MCF 10A (cell line): ENCODE measurements at regions not wholly inside any gene's neighbourhood (a gene's known extent, or its start where the extent isn't known, plus 50 kb on each side); places are given as distances from the start of the nearest gene placed in this dataset.

Experiments
- BruUV-seq: library from RNA; stranded (reverse); fragments of 400-500 nt; replicated peaks from 2 replicates; lab custom pipeline; 2021; lab: Mats Ljungman, UMichigan
- CTCF ChIA-PET: fragments of 300-600 bp; sonication (Branson Sonifier 250); formaldehyde crosslinking; extraction: SDS; loops from one replicate; lab custom pipeline; 2021; ENCODE audit warnings: antibody characterized with exemption, inconsistent platforms; lab: Yijun Ruan, JAX
- POLR2A ChIA-PET: fragments of 300-600, 350-650 bp; sonication (Branson Sonifier 250); formaldehyde crosslinking; extraction: SDS; loops from one replicate; lab custom pipeline; 2020; ENCODE audit warnings: antibody characterized with exemption, inconsistent platforms; lab: Yijun Ruan, JAX
- DNase-seq: peaks from one replicate; pipeline ENCODE4 v3.0.0-alpha.2; 2018; ENCODE audit not compliant: unreplicated experiment
- H3K27ac Mint-ChIP-seq: one replicate; pipeline ENCODE4 v1.8.0; 2022; ENCODE audit warnings: mild to moderate bottlenecking, low read depth, mixed read lengths; ENCODE audit not compliant: unreplicated experiment
- H3K27me3 Mint-ChIP-seq: one replicate; pipeline ENCODE4 v1.8.0; 2022; ENCODE audit warnings: mixed read lengths; ENCODE audit not compliant: insufficient read depth, unreplicated experiment
- H3K36me3 Mint-ChIP-seq: one replicate; pipeline ENCODE4 v1.8.0; 2022; ENCODE audit warnings: mild to moderate bottlenecking, moderate library complexity, mixed read lengths; ENCODE audit not compliant: insufficient read depth, unreplicated experiment
- H3K4me1 Mint-ChIP-seq: one replicate; pipeline ENCODE4 v1.8.0; 2022; ENCODE audit warnings: mixed read lengths; ENCODE audit not compliant: insufficient read depth, unreplicated experiment
- H3K4me3 Mint-ChIP-seq: one replicate; pipeline ENCODE4 v1.8.0; 2022; ENCODE audit warnings: mild to moderate bottlenecking, moderate library complexity, mixed read lengths; ENCODE audit not compliant: unreplicated experiment
- H3K9me3 Mint-ChIP-seq: one replicate; pipeline ENCODE4 v1.8.0; 2022; ENCODE audit warnings: mixed read lengths; ENCODE audit not compliant: unreplicated experiment
- CTCF ChIP-seq: fragments of 200-600 bp; IDR thresholded peaks from one replicate; pipeline ENCODE4 v1.8.0; 2022; ENCODE audit warnings: antibody characterized with exemption, mild to moderate bottlenecking; ENCODE audit not compliant: unreplicated experiment
- intact Hi-C: fragments of 100-400 bp; cut with micrococcal nuclease; formaldehyde crosslinking; loops from 2 replicates; pipeline ENCODE4 v1.14.1; 2022

GRCh38 chr9:74403581-74403980, 93.6 kb upstream of the RORB start:
- CTCF ChIA-PET, result interaction anchor here (0.6 kb wide), 1 partner anchor 596 kb away, joined by 3 read pairs; no protein-coding TSS in a partner anchor
- no peak overlapping the region for H3K27ac Mint-ChIP-seq
- peak; percentile 4 for DNase-seq
- no peaks in the 10 kb centered on the region for H3K4me1 Mint-ChIP-seq
- intact Hi-C loops, result no loop called here
- POLR2A ChIA-PET, result no interaction called here
- no peaks in the 10 kb centered on the region for H3K27me3 Mint-ChIP-seq
- BruUV-seq, result no TSS peak
- no peak overlapping the region for H3K4me3 Mint-ChIP-seq
- H3K36me3 Mint-ChIP-seq, result no peaks in the 10 kb centered on the region
- H3K9me3 Mint-ChIP-seq, result peaks cover 13% of the 10 kb centered on the region
- TF ChIP-seq CTCF, result no peak

GRCh38 chr9:74404620-74405019, 92.5 kb upstream of the RORB start:
- POLR2A ChIA-PET, result no interaction called here
- no peak for TF ChIP-seq CTCF
- intact Hi-C loops, result no loop called here
- H3K9me3 Mint-ChIP-seq, result peaks cover 12% of the 10 kb centered on the region
- H3K27ac Mint-ChIP-seq, result no peak overlapping the region
- H3K4me1 Mint-ChIP-seq, result no peaks in the 10 kb centered on the region
- no peaks in the 10 kb centered on the region for H3K36me3 Mint-ChIP-seq
- no peak for DNase-seq
- CTCF ChIA-PET, result no interaction called here
- H3K27me3 Mint-ChIP-seq, result no peaks in the 10 kb centered on the region
- no peak overlapping the region for H3K4me3 Mint-ChIP-seq
- no TSS peak for BruUV-seq

- Mint-ChIP-seq H3K36me3 (no peaks in the 10 kb centered on the region), H3K27ac (no peak overlapping the region), H3K4me1 (no peaks in the 10 kb centered on the region), H3K4me3 (no peak overlapping the region), H3K9me3 (peaks cover 12% of the 10 kb centered on the region), H3K27me3 (no peaks in the 10 kb centered on the region)
- CTCF ChIA-PET, result no interaction called here
- no peak for DNase-seq
- no peak for TF ChIP-seq CTCF
- POLR2A ChIA-PET, result no interaction called here
- intact Hi-C loops, result no loop called here
- no TSS peak for BruUV-seq
These were observed 90.0 kb upstream of the RORB start for GRCh38 chr9:74407166-74407565.

GRCh38 chr9:74412236-74412979, 84.7 kb upstream of the RORB start:
- CTCF ChIA-PET, result interaction anchor here (0.6 kb wide), 1 partner anchor 1318 kb away, joined by 3 read pairs; no protein-coding TSS in a partner anchor
- TF ChIP-seq CTCF, result no peak
- no peak for DNase-seq
- no peak overlapping the region for H3K4me3 Mint-ChIP-seq
- H3K4me1 Mint-ChIP-seq, result no peaks in the 10 kb centered on the region
- intact Hi-C loops, result no loop called here
- BruUV-seq, result no TSS peak
- POLR2A ChIA-PET, result interaction anchor here (0.6 kb wide), 1 partner anchor 130 kb away, joined by 3 read pairs; no protein-coding TSS in a partner anchor
- H3K27ac Mint-ChIP-seq, result no peak overlapping the region
- no peaks in the 10 kb centered on the region for H3K9me3 Mint-ChIP-seq
- H3K36me3 Mint-ChIP-seq, result no peaks in the 10 kb centered on the region
- no peaks in the 10 kb centered on the region for H3K27me3 Mint-ChIP-seq
